GM12878 (cell line): ENCODE measurements at regions not wholly inside any gene's neighbourhood (a gene's known extent, or its start where the extent isn't known, plus 50 kb on each side); places are given as distances from the start of the nearest gene placed in this dataset.

ENCODE experiments used
- ATF2 ChIP-seq: IDR thresholded peaks from 2 replicates; pipeline ENCODE4 v1.6.1; 2012; ENCODE audit warnings: low read length, inconsistent platforms
- CREB1 ChIP-seq: IDR thresholded peaks from 2 replicates; pipeline ENCODE4 v1.6.1; 2012; ENCODE audit warnings: low read depth, mild to moderate bottlenecking, inconsistent platforms
- GABPA ChIP-seq: IDR thresholded peaks from 2 replicates; pipeline ENCODE4 v1.6.1; 2014; ENCODE audit warnings: antibody characterized with exemption, low read depth, mild to moderate bottlenecking, inconsistent platforms
- HCFC1 ChIP-seq: fragments of 150-350 bp; IDR thresholded peaks from 2 replicates; pipeline ENCODE4 v1.6.1; 2014; ENCODE audit warnings: low read length
- KAT2A ChIP-seq: conservative IDR thresholded peaks from 2 replicates; pipeline ENCODE4 v1.6.1; 2011; ENCODE audit warnings: low read depth, low read length; ENCODE audit not compliant: control insufficient read depth
- NBN ChIP-seq: fragments of 450-650 bp; IDR thresholded peaks from 2 replicates; pipeline ENCODE4 v1.6.1; 2016
- NFYA ChIP-seq: IDR thresholded peaks from 2 replicates; pipeline ENCODE4 v1.6.1; 2011; ENCODE audit warnings: low read depth, mild to moderate bottlenecking, low read length, improper control_type of control experiment, borderline replicate concordance
- SPI1 ChIP-seq: IDR thresholded peaks from 2 replicates; pipeline ENCODE4 v1.6.1; 2011; ENCODE audit warnings: low read depth, mild to moderate bottlenecking, low read length, moderate library complexity, borderline replicate concordance; ENCODE audit not compliant: insufficient read depth
- SUPT20H ChIP-seq: IDR thresholded peaks from 2 replicates; pipeline ENCODE4 v1.6.1; 2011; ENCODE audit warnings: low read depth, mild to moderate bottlenecking, low read length, moderate library complexity, borderline replicate concordance; ENCODE audit not compliant: control insufficient read depth
- YBX1 ChIP-seq: fragments of 450-650 bp; IDR thresholded peaks from 2 replicates; pipeline ENCODE4 v1.6.1; 2016; ENCODE audit warnings: antibody characterized with exemption
- TF ChIP-seq, protein P1 (sequence below): fragments of 450-650 bp; IDR thresholded peaks from 2 replicates; pipeline ENCODE4 v1.6.1; 2018; ENCODE audit warnings: mild to moderate bottlenecking, low read depth, moderate library complexity; ENCODE audit not compliant: partially characterized antibody
- TF ChIP-seq, protein P2 (sequence below): fragments of 450-650 bp; formaldehyde crosslinking; IDR thresholded peaks from 2 replicates; pipeline ENCODE4 v1.4.0; 2022; ENCODE audit warnings: mild to moderate bottlenecking, moderate library complexity

GRCh38 chr20:53657279-53657678, 63.6 kb upstream of the ZNF217 start (continued):
- TF ChIP-seq SPI1 (peak; percentile 31; the same call in 1 of the 2 replicates), YBX1 (no peak), GABPA (no peak), NBN (0 out of 2 replicates have a peak, but pooled peaks have one; percentile 37), NFYA (no peak), KAT2A (no peak), HCFC1 (no peak), CREB1 (no peak), SUPT20H (no peak), ATF2 (no peak)
- TF ChIP-seq, protein P1, sequence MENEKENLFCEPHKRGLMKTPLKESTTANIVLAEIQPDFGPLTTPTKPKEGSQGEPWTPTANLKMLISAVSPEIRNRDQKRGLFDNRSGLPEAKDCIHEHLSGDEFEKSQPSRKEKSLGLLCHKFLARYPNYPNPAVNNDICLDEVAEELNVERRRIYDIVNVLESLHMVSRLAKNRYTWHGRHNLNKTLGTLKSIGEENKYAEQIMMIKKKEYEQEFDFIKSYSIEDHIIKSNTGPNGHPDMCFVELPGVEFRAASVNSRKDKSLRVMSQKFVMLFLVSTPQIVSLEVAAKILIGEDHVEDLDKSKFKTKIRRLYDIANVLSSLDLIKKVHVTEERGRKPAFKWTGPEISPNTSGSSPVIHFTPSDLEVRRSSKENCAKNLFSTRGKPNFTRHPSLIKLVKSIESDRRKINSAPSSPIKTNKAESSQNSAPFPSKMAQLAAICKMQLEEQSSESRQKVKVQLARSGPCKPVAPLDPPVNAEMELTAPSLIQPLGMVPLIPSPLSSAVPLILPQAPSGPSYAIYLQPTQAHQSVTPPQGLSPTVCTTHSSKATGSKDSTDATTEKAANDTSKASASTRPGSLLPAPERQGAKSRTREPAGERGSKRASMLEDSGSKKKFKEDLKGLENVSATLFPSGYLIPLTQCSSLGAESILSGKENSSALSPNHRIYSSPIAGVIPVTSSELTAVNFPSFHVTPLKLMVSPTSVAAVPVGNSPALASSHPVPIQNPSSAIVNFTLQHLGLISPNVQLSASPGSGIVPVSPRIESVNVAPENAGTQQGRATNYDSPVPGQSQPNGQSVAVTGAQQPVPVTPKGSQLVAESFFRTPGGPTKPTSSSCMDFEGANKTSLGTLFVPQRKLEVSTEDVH, result no peak
- TF ChIP-seq, protein P2, sequence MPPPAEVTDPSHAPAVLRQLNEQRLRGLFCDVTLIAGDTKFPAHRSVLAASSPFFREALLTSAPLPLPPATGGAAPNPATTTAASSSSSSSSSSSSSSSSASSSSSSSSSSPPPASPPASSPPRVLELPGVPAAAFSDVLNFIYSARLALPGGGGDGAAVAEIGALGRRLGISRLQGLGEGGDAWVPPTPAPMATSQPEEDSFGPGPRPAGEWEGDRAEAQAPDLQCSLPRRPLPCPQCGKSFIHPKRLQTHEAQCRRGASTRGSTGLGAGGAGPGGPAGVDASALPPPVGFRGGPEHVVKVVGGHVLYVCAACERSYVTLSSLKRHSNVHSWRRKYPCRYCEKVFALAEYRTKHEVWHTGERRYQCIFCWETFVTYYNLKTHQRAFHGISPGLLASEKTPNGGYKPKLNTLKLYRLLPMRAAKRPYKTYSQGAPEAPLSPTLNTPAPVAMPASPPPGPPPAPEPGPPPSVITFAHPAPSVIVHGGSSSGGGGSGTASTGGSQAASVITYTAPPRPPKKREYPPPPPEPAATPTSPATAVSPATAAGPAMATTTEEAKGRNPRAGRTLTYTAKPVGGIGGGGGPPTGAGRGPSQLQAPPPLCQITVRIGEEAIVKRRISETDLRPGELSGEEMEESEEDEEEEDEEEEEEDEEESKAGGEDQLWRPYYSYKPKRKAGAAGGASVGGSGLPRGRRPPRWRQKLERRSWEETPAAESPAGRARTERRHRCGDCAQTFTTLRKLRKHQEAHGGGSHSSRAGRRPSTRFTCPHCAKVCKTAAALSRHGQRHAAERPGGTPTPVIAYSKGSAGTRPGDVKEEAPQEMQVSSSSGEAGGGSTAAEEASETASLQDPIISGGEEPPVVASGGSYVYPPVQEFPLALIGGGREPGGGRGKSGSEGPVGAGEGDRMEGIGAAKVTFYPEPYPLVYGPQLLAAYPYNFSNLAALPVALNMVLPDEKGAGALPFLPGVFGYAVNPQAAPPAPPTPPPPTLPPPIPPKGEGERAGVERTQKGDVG (CRISPR knock-in tag), result no peak
- TF ChIP-seq, all 136 proteins: peak for 8
